HG03565 (cell line): ENCODE measurements at regions not wholly inside any gene's neighbourhood (a gene's known extent, or its start where the extent isn't known, plus 50 kb on each side); places are given as distances from the start of the nearest gene placed in this dataset.
"Not testable (repeated sequence)": the region's sequence is repeated elsewhere in the genome, so short reads cannot be mapped to it uniquely, and the experiment has no call there.

Experiments used
- ATAC-seq: cut with Tn5 transposase; IDR thresholded peaks from one replicate; pipeline ENCODE4 v1.9.1; 2021; ENCODE audit warnings: mild to moderate bottlenecking, moderate library complexity; ENCODE audit not compliant: unreplicated experiment

GRCh38 chr18:34461266-34461665 is 236.6 kb upstream of the NOL4 start:
- no peak for ATAC-seq

- ATAC-seq: peak; percentile 69
Observed at GRCh38 chr18:34467058-34467457, 242.3 kb upstream of the NOL4 start.

GRCh38 chr18:34480162-34480700 is 229.9 kb upstream of the DTNA start:
- ATAC-seq: no peak

- no peak for ATAC-seq
Observed at GRCh38 chr18:34482204-34482603, 227.9 kb upstream of the DTNA start.

- ATAC-seq: no peak
Observed at GRCh38 chr18:34483198-34483597, 226.9 kb upstream of the DTNA start.

GRCh38 chr18:34491719-34492118 is 218.4 kb upstream of the DTNA start:
- ATAC-seq: no peak

GRCh38 chr18:34492652-34493051 is 217.4 kb upstream of the DTNA start:
- no peak for ATAC-seq

- ATAC-seq: peak; percentile 42
Observed at GRCh38 chr18:34493099-34493544, 217.0 kb upstream of the DTNA start.

- peak; percentile 39 for ATAC-seq
Observed at GRCh38 chr18:34493566-34494358, 216.3 kb upstream of the DTNA start.

GRCh38 chr18:34494359-34494696 is 215.8 kb upstream of the DTNA start:
- no peak for ATAC-seq

- ATAC-seq: no peak
Observed at GRCh38 chr18:34495506-34495905, 214.6 kb upstream of the DTNA start.

- no peak for ATAC-seq
Observed at GRCh38 chr18:34501553-34501952, 208.5 kb upstream of the DTNA start.

GRCh38 chr18:34506198-34506597 is 203.9 kb upstream of the DTNA start:
- no peak for ATAC-seq

- no peak for ATAC-seq
Observed at GRCh38 chr18:34509163-34509562, 200.9 kb upstream of the DTNA start.

GRCh38 chr18:34509879-34510586 is 200.1 kb upstream of the DTNA start:
- ATAC-seq: no peak

GRCh38 chr18:34510926-34511325 is 199.2 kb upstream of the DTNA start:
- ATAC-seq: no peak

- no peak for ATAC-seq
Observed at GRCh38 chr18:34511435-34511834, 198.7 kb upstream of the DTNA start.

GRCh38 chr18:34511879-34512278 is 198.2 kb upstream of the DTNA start:
- no peak for ATAC-seq

- ATAC-seq: no peak
Observed at GRCh38 chr18:34514238-34514637, 195.9 kb upstream of the DTNA start.

GRCh38 chr18:34514957-34515356 is 195.1 kb upstream of the DTNA start:
- ATAC-seq: no peak

- not testable (repeated sequence) for ATAC-seq
Observed at GRCh38 chr18:34516355-34516754, 193.7 kb upstream of the DTNA start.

GRCh38 chr18:34516996-34517395 is 193.1 kb upstream of the DTNA start:
- ATAC-seq: not testable (repeated sequence)
